H1 (cell line): ENCODE measurements at regions not wholly inside any gene's neighbourhood (a gene's known extent, or its start where the extent isn't known, plus 50 kb on each side); places are given as distances from the start of the nearest gene placed in this dataset.

Experiments
- CTCF ChIA-PET: fragments of 300-600 bp; sonication (Branson Sonifier 250); formaldehyde crosslinking; loops from one replicate; lab custom pipeline; 2021; ENCODE audit not compliant: partially characterized antibody; lab: Charles Lee
- POLR2A ChIA-PET: fragments of 300-600 bp; sonication (Branson Sonifier 250); formaldehyde crosslinking; loops from one replicate; lab custom pipeline; 2021; ENCODE audit warnings: inconsistent platforms; ENCODE audit not compliant: partially characterized antibody; lab: Charles Lee
- DNase-seq, 2 experiments: peaks; one replicate each; pipeline versions ENCODE4 v3.0.0 to v3.0.0-alpha.2; 2010 to 2022; ENCODE audit warnings: low spot score in 2 of 2, low read depth in 1 of 2, mixed read lengths in 1 of 2
- FAIRE-seq: peaks from 2 replicates; lab custom pipeline; 2011; peaks lifted over from hg19 to GRCh38; lab: Jason Lieb, UNC
- H2AFZ ChIP-seq: 2 replicates; pipeline ENCODE4 v1.8.1; 2012; ENCODE audit warnings: low read length, inconsistent platforms
- H2AK5ac ChIP-seq: 2 replicates; pipeline ENCODE4 v1.6.1; 2013; ENCODE audit warnings: low read depth, low read length
- H2BK120ac ChIP-seq: replicated peaks from 2 replicates; pipeline ENCODE3; 2013; ENCODE audit warnings: low read depth, low read length, inconsistent platforms
- H2BK12ac ChIP-seq: 2 replicates; pipeline ENCODE4 v1.6.1; 2013; ENCODE audit warnings: low read depth, low read length
- H2BK15ac ChIP-seq: 2 replicates; pipeline ENCODE4 v1.6.1; 2013; ENCODE audit warnings: low read length
- H2BK20ac ChIP-seq: 2 replicates; pipeline ENCODE4 v1.6.1; 2013; ENCODE audit warnings: low read length
- H2BK5ac ChIP-seq: 2 replicates; pipeline ENCODE4 v1.6.1; 2013; ENCODE audit warnings: low read depth, low read length
- H3K14ac ChIP-seq: 2 replicates; pipeline ENCODE4 v1.6.1; 2013; ENCODE audit warnings: inconsistent platforms; ENCODE audit not compliant: insufficient read length
- H3K18ac ChIP-seq: 2 replicates; pipeline ENCODE4 v1.6.1; 2013; ENCODE audit warnings: low read length; ENCODE audit errors: extremely low read depth
- H3K23ac ChIP-seq: 2 replicates; pipeline ENCODE4 v1.6.1; 2013; ENCODE audit warnings: inconsistent platforms; ENCODE audit not compliant: insufficient read length
- H3K23me2 ChIP-seq: 2 replicates; pipeline ENCODE4 v1.6.1; 2013; ENCODE audit warnings: low read depth, low read length
- H3K27ac ChIP-seq: 2 replicates; pipeline ENCODE4 v1.6.1; 2011; ENCODE audit warnings: low read depth, low read length, inconsistent platforms
- H3K27me3 ChIP-seq, 4 experiments: replicated peaks in 1 of 4; 1 replicate in 1 of 4; 2 replicates in 3 of 4; pipeline versions ENCODE4 v1.6.1 to v1.8.1; 2011 to 2013; ENCODE audit warnings: low read length in 3 of 4, mild to moderate bottlenecking in 3 of 4, inconsistent platforms in 2 of 4, mixed read lengths in 2 of 4, moderate library complexity in 1 of 4; ENCODE audit not compliant: control insufficient read depth in 3 of 4, insufficient read depth in 3 of 4; ENCODE audit errors: extremely low read depth in 1 of 4
- H3K36me3 ChIP-seq, 4 experiments: 2 replicates each; pipeline versions ENCODE4 v1.6.1 to v1.8.1; 2011 to 2013; ENCODE audit warnings: mild to moderate bottlenecking in 4 of 4, low read length in 3 of 4, moderate library complexity in 2 of 4, control low read depth in 1 of 4, inconsistent platforms in 1 of 4; ENCODE audit not compliant: insufficient read depth in 4 of 4, control insufficient read depth in 2 of 4
- H3K4ac ChIP-seq: replicated peaks from 2 replicates; pipeline ENCODE3; 2013; ENCODE audit warnings: low read length, low read depth, mixed read lengths, inconsistent platforms; ENCODE audit not compliant: insufficient read length
- H3K4me1 ChIP-seq, 4 experiments: replicated peaks in 1 of 4; 1 replicate in 1 of 4; 2 replicates in 3 of 4; pipeline versions ENCODE4 v1.6.1 to v1.8.1; 2011 to 2013; ENCODE audit warnings: low read length in 3 of 4, inconsistent platforms in 2 of 4, mixed read lengths in 1 of 4; ENCODE audit not compliant: insufficient read depth in 4 of 4, control insufficient read depth in 3 of 4
- H3K4me2 ChIP-seq, 2 experiments: 2 replicates each; pipeline versions ENCODE4 v1.6.1 to v1.8.1; 2011 to 2013; ENCODE audit warnings: low read depth in 2 of 2, low read length in 2 of 2, control low read depth in 1 of 2, inconsistent platforms in 1 of 2, mild to moderate bottlenecking in 1 of 2; ENCODE audit not compliant: insufficient read depth in 1 of 2
- H3K4me3 ChIP-seq, 4 experiments: fragments of 200-600, 300-600 bp in 1 of 4; sonication (generic), shearing (Covaris generic), sonication (Bioruptor Twin) in 1 of 4; 2 replicates each; pipeline versions ENCODE4 v1.5.1 to v1.8.1; 2011 to 2016; ENCODE audit warnings: low read length in 4 of 4, low read depth in 3 of 4, control low read depth in 2 of 4, inconsistent platforms in 2 of 4, mild to moderate bottlenecking in 2 of 4, mixed read lengths in 1 of 4, moderate library complexity in 1 of 4; ENCODE audit not compliant: insufficient read depth in 2 of 4; ENCODE audit errors: extremely low read depth in 1 of 4
- H3K56ac ChIP-seq: replicated peaks from 2 replicates; pipeline ENCODE3; 2013; ENCODE audit warnings: low read depth, mild to moderate bottlenecking, mixed read lengths, low read length, inconsistent platforms; ENCODE audit not compliant: insufficient read length
- H3K79me1 ChIP-seq: 2 replicates; pipeline ENCODE4 v1.6.1; 2013; ENCODE audit warnings: low read depth, low read length, control low read depth
- H3K79me2 ChIP-seq, 2 experiments: 2 replicates each; pipeline versions ENCODE4 v1.6.1 to v1.8.1; 2012 to 2013; ENCODE audit warnings: low read length in 2 of 2, mild to moderate bottlenecking in 2 of 2, inconsistent platforms in 1 of 2; ENCODE audit not compliant: insufficient read depth in 2 of 2, control insufficient read depth in 1 of 2
- H3K9ac ChIP-seq, 4 experiments: replicated peaks in 1 of 4; 1 replicate in 1 of 4; 2 replicates in 3 of 4; pipeline versions ENCODE4 v1.6.1 to v1.8.1; 2011 to 2013; ENCODE audit warnings: low read depth in 3 of 4, low read length in 3 of 4, control low read depth in 2 of 4, mild to moderate bottlenecking in 2 of 4, moderate library complexity in 2 of 4, inconsistent platforms in 1 of 4; ENCODE audit errors: extremely low read depth in 1 of 4
- H3K9me3 ChIP-seq, 2 experiments: 2 replicates each; pipeline versions ENCODE4 v1.6.1 to v1.8.1; 2012 to 2013; ENCODE audit warnings: mild to moderate bottlenecking in 2 of 2, moderate library complexity in 2 of 2, control low read depth in 1 of 2, inconsistent platforms in 1 of 2, low read depth in 1 of 2, low read length in 1 of 2, mixed read lengths in 1 of 2; ENCODE audit not compliant: insufficient read depth in 2 of 2
- H4K20me1 ChIP-seq, 2 experiments: replicated peaks in 1 of 2; 2 replicates each; pipeline versions ENCODE3 to v1.8.1; 2011 to 2013; ENCODE audit warnings: inconsistent platforms in 2 of 2, low read length in 2 of 2, mild to moderate bottlenecking in 1 of 2; ENCODE audit not compliant: insufficient read depth in 2 of 2, control insufficient read depth in 1 of 2
- H4K5ac ChIP-seq: 2 replicates; pipeline ENCODE4 v1.6.1; 2013; ENCODE audit warnings: low read length, low read depth, mixed read lengths, inconsistent platforms; ENCODE audit not compliant: insufficient read length
- H4K8ac ChIP-seq: 2 replicates; pipeline ENCODE4 v1.8.0; 2013; ENCODE audit warnings: mild to moderate bottlenecking, moderate library complexity, low read length, inconsistent platforms; ENCODE audit not compliant: insufficient read depth; ENCODE audit errors: extremely low read depth
- H4K91ac ChIP-seq: replicated peaks from 2 replicates; pipeline ENCODE3; 2013; ENCODE audit warnings: low read length, mixed read lengths, inconsistent platforms; ENCODE audit not compliant: insufficient read length
- CHD1 ChIP-seq: IDR thresholded peaks from 2 replicates; pipeline ENCODE4 v1.6.1; 2012; ENCODE audit warnings: low read depth, low read length, improper control_type of control experiment
- CHD2 ChIP-seq: IDR thresholded peaks from 2 replicates; pipeline ENCODE4 v1.6.1; 2012; ENCODE audit warnings: low read length, improper control_type of control experiment
- CREB1 ChIP-seq: IDR thresholded peaks from 2 replicates; pipeline ENCODE4 v1.6.1; 2012; ENCODE audit warnings: inconsistent platforms
- EGR1 ChIP-seq: IDR thresholded peaks from 2 replicates; pipeline ENCODE4 v1.6.1; 2011; ENCODE audit warnings: low read depth, low read length, borderline replicate concordance
- FOSL1 ChIP-seq: IDR thresholded peaks from 2 replicates; pipeline ENCODE4 v1.6.1; 2011; ENCODE audit warnings: mild to moderate bottlenecking, low read depth, low read length, moderate library complexity; ENCODE audit not compliant: insufficient read depth
- NANOG ChIP-seq: IDR thresholded peaks from 2 replicates; pipeline ENCODE4 v1.6.1; 2011; ENCODE audit warnings: low read length, low read depth, mild to moderate bottlenecking, inconsistent platforms; ENCODE audit not compliant: insufficient read depth, poor library complexity, severe bottlenecking
- POLR2AphosphoS5 ChIP-seq: IDR thresholded peaks from 2 replicates; pipeline ENCODE4 v1.6.1; 2011; ENCODE audit warnings: low read depth, low read length
- SIN3A ChIP-seq, 2 experiments: IDR thresholded peaks in 1 of 2; conservative IDR thresholded peaks in 1 of 2; 2 replicates each; pipeline ENCODE4 v1.6.1; 2011 to 2012; ENCODE audit warnings: low read length in 2 of 2, improper control_type of control experiment in 1 of 2, low read depth in 1 of 2, mild to moderate bottlenecking in 1 of 2
- SP1 ChIP-seq: IDR thresholded peaks from 2 replicates; pipeline ENCODE4 v1.6.1; 2011; ENCODE audit warnings: low read depth, low read length
- SRF ChIP-seq: IDR thresholded peaks from 2 replicates; pipeline ENCODE4 v1.6.1; 2011; ENCODE audit warnings: mild to moderate bottlenecking, low read depth, low read length, moderate library complexity
- TAF1 ChIP-seq: IDR thresholded peaks from 2 replicates; pipeline ENCODE4 v1.6.1; 2011; ENCODE audit warnings: mild to moderate bottlenecking, low read depth, low read length
- ZNF274 ChIP-seq: IDR thresholded peaks from 2 replicates; pipeline ENCODE4 v1.7.0; 2012; ENCODE audit warnings: low read length, borderline replicate concordance; ENCODE audit errors: extremely low read depth
- WGBS, 2 experiments: shearing (Covaris generic) in 1 of 2; methylation state at CpG; one replicate each; pipeline versions ENCODE4 v1.1.6 to v1.1.7; 2013 to 2015; ENCODE audit warnings: low lambda C conversion rate in 2 of 2, mixed read lengths in 2 of 2, inconsistent platforms in 1 of 2, low coverage in 1 of 2, missing lambda C conversion rate in 1 of 2; ENCODE audit not compliant: insufficient replicate concordance in 2 of 2, insufficient coverage in 1 of 2, insufficient read length in 1 of 2; ENCODE audit errors: extremely low coverage in 1 of 2, missing lambda C conversion rate in 1 of 2; 5-methylcytosine and 5-hydroxymethylcytosine counted together

DNA sequence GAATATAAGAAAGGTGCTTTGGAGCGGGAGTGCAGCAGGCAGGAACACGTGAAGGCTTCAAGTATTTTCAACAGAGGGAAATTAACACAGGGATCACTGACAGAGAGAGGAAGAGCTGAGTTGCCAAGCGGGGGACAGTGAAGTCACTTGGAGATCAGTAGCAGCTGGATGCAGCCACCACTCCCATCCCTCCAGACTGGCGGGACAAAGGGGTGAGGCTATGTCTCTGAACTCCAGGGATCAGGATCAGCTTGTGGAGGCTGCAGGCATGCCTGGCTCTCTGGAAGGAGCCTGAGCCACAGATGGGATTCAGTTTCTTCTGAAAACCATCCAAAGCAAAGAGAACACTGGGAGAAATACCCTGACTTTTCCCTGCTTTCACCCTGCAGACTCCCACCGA, 113.7 kb upstream of the IRX3 start:
- H3K27ac ChIP-seq, result no peak overlapping the region
- no peak for FAIRE-seq
- no peak for TF ChIP-seq NANOG
- TF ChIP-seq ZNF274, result no peak
- TF ChIP-seq SRF, result no peak
- no peak for TF ChIP-seq SIN3A (conservative IDR thresholded peaks at IDR 0.05 in 1 of 2, IDR thresholded peaks at IDR 0.05 in 1 of 2; ENCODE audit: low read depth in 1 of 2, low read length in 2 of 2)
- no peak for TF ChIP-seq CREB1
- TF ChIP-seq FOSL1, result no peak
- TF ChIP-seq POLR2AphosphoS5, result no peak
- no peak for TF ChIP-seq CHD2
- TF ChIP-seq EGR1, result no peak
- no peak for TF ChIP-seq CHD1
- no peak for TF ChIP-seq SP1
- no peak for TF ChIP-seq TAF1

More for the DNA sequence above, 113.7 kb upstream of the IRX3 start:
- no peak overlapping the region for H3K4me2 ChIP-seq
- no peak overlapping the region for H4K8ac ChIP-seq
- no peak overlapping the region for H2BK15ac ChIP-seq
- H2BK5ac ChIP-seq, result no peak overlapping the region
- no peaks in the 10 kb centered on the region for H4K20me1 ChIP-seq
- H2AK5ac ChIP-seq, result no peak overlapping the region
- ChIA-PET CTCF (interaction anchor here (1.8 kb wide), 1 partner anchor 9 kb away, joined by 5 read pairs; no protein-coding TSS in a partner anchor), POLR2A (no interaction called here)
- no peaks in the 10 kb centered on the region for H3K9me3 ChIP-seq
- H3K23me2 ChIP-seq, result no peaks in the 10 kb centered on the region
- H3K9ac ChIP-seq, result no peak overlapping the region
- no peak overlapping the region for H3K4me3 ChIP-seq
- no peaks in the 10 kb centered on the region for H3K79me2 ChIP-seq
- H3K4ac ChIP-seq, result no peak overlapping the region
- no peak overlapping the region for H2BK20ac ChIP-seq
- no peak for DNase-seq
- no peak overlapping the region for H3K18ac ChIP-seq
- H3K27me3 ChIP-seq, result no peaks in the 10 kb centered on the region
- H2BK12ac ChIP-seq, result no peak overlapping the region
- H3K79me1 ChIP-seq, result no peaks in the 10 kb centered on the region
- no peak overlapping the region for H4K5ac ChIP-seq
- no peaks in the 10 kb centered on the region for H3K36me3 ChIP-seq
- no peak overlapping the region for H3K23ac ChIP-seq
- H3K56ac ChIP-seq, result no peak overlapping the region
- no peak overlapping the region for H2AFZ ChIP-seq
- no peaks in the 10 kb centered on the region; a peak in 1 of 7 replicates for H3K4me1 ChIP-seq
- no peak overlapping the region for H4K91ac ChIP-seq
- 70% methylated on average over 4 of the region's 5 CpGs; no CpG with 5 or more reads in 1 of the 2 experiments for WGBS, 2 experiments
- H2BK120ac ChIP-seq, result no peak overlapping the region
- no peak overlapping the region for H3K14ac ChIP-seq
